RWPE1 (cell line): ENCODE measurements at regions not wholly inside any gene's neighbourhood (a gene's known extent, or its start where the extent isn't known, plus 50 kb on each side); places are given as distances from the start of the nearest gene placed in this dataset.
"Not testable (repeated sequence)": the region's sequence is repeated elsewhere in the genome, so short reads cannot be mapped to it uniquely, and the experiment has no call there.

ENCODE experiments used
- CTCF ChIA-PET: fragments of 350-600 bp; sonication (Branson Sonifier 250); formaldehyde crosslinking; extraction: SDS; loops from one replicate; lab custom pipeline; 2021; lab: Yijun Ruan, JAX
- POLR2A ChIA-PET: fragments of 400-600 bp; formaldehyde crosslinking; extraction: SDS; loops from one replicate; lab custom pipeline; 2020; ENCODE audit warnings: antibody characterized with exemption; ENCODE audit not compliant: low non-redundant PET; lab: Yijun Ruan, JAX
- DNase-seq: peaks from one replicate; pipeline ENCODE4 v3.0.0; 2012; ENCODE audit warnings: low spot score
- H3K27ac ChIP-seq: fragments of 450-650 bp; 2 replicates; pipeline ENCODE4 v1.5.1; 2017
- CTCF ChIP-seq: fragments of 450-650 bp; conservative IDR thresholded peaks from 2 replicates; pipeline ENCODE4 v1.5.1; 2017; ENCODE audit warnings: low read depth, mild to moderate bottlenecking

GRCh38 chr15:56568466-56569167 is 103.7 kb upstream of the MNS1 start:
- CTCF ChIA-PET, result no interaction called here
- peak overlapping the region; percentile 21; the same call in 1 of the 2 replicates for H3K27ac ChIP-seq
- no peak for TF ChIP-seq CTCF
- DNase-seq, result no peak
- POLR2A ChIA-PET, result no interaction called here

GRCh38 chr15:56557415-56557814 is 92.5 kb upstream of the MNS1 start:
- ChIA-PET POLR2A (no interaction called here), CTCF (no interaction called here)
- TF ChIP-seq CTCF, result no peak
- no peak overlapping the region for H3K27ac ChIP-seq
- DNase-seq, result no peak

GRCh38 chr15:56553486-56553885 is 88.5 kb upstream of the MNS1 start:
- ChIA-PET POLR2A (no interaction called here), CTCF (no interaction called here)
- H3K27ac ChIP-seq, result no peak overlapping the region
- no peak for DNase-seq
- TF ChIP-seq CTCF, result no peak

- POLR2A ChIA-PET, result no interaction called here
- CTCF ChIA-PET, result no interaction called here
Measured at GRCh38 chr15:56552659-56553058, 87.7 kb upstream of the MNS1 start.

GRCh38 chr15:56540570-56540969 is 75.6 kb upstream of the MNS1 start:
- H3K27ac ChIP-seq, POLR2A ChIA-PET, CTCF ChIA-PET, DNase-seq: not testable (repeated sequence)

More at GRCh38 chr15:56552659-56553058, 87.7 kb upstream of the MNS1 start:
- no peak for DNase-seq
- no peak for TF ChIP-seq CTCF
- no peak overlapping the region for H3K27ac ChIP-seq

GRCh38 chr15:56540157-56540556 is 75.2 kb upstream of the MNS1 start:
- CTCF ChIA-PET, result interaction anchor here (1.0 kb wide), 1 partner anchor 766 kb away, joined by 3 read pairs; no protein-coding TSS in a partner anchor

GRCh38 chr15:56538901-56539545 is 74.1 kb upstream of the MNS1 start:
- POLR2A ChIA-PET, result no interaction called here
- DNase-seq, result no peak
- CTCF ChIA-PET, result interaction anchor here (0.7 to 1.0 kb wide), 2 partner anchors 14 to 767 kb away, joined by 3 to 4 read pairs; no protein-coding TSS in a partner anchor
- no peak overlapping the region for H3K27ac ChIP-seq
- no peak for TF ChIP-seq CTCF

More at GRCh38 chr15:56540157-56540556, 75.2 kb upstream of the MNS1 start:
- DNase-seq, POLR2A ChIA-PET, H3K27ac ChIP-seq: not testable (repeated sequence)
